ENCODE measurements at regions not wholly inside any gene's neighbourhood (a gene's known extent, or its start where the extent isn't known, plus 50 kb on each side); places are given as distances from the start of the nearest gene placed in this dataset.

GRCh38 chr5:120368923-120369715 is 95.0 kb upstream of the PRR16 start:
- no peak for TF ChIP-seq ZNF174 (tag by site-specific recombination; IDR thresholded peaks at IDR 0.05)
- no peak for TF ChIP-seq ZNF660 (tag by site-specific recombination; IDR thresholded peaks at IDR 0.05)
- no peak for TF ChIP-seq ZNF37A (tag by site-specific recombination; IDR thresholded peaks at IDR 0.05)
- TF ChIP-seq ZNF24 (tag by site-specific recombination; IDR thresholded peaks at IDR 0.05): no peak
- no peak for TF ChIP-seq OVOL3 (tag by site-specific recombination; IDR thresholded peaks at IDR 0.05)
- no peak for TF ChIP-seq ZNF366 (tag by site-specific recombination; conservative IDR thresholded peaks at IDR 0.05)
- TF ChIP-seq GLIS2 (tag by site-specific recombination; IDR thresholded peaks at IDR 0.05): no peak
- TF ChIP-seq ZNF670 (tag by site-specific recombination; IDR thresholded peaks at IDR 0.05; ENCODE audit: low read depth): no peak
- TF ChIP-seq ZBTB17 (tag by site-specific recombination; IDR thresholded peaks at IDR 0.05): no peak
- Histone ChIP-seq H3K4me1 (ENCODE audit: control insufficient read depth, insufficient read depth, low read length) (no peaks in the 10 kb centered on the region), H3K36me3 (ENCODE audit: control insufficient read depth in 2 of 2, insufficient read depth in 1 of 2, low read length in 2 of 2) (no peaks in the 10 kb centered on the region), H3K9me3 (ENCODE audit: control insufficient read depth, insufficient read depth, low read depth, low read length) (no peaks in the 10 kb centered on the region), H3K4me3 (ENCODE audit: low read depth, low read length) (no peak overlapping the region), H3K27ac (ENCODE audit: extremely low read depth, low read depth, low read length) (no peak overlapping the region)
- ChIA-PET CTCF (no interaction called here), POLR2A (no interaction called here)

- POLR2A ChIA-PET: no interaction called here
- Histone ChIP-seq H3K4me3 (ENCODE audit: low read depth, low read length) (no peak overlapping the region), H3K27ac (ENCODE audit: extremely low read depth, low read depth, low read length) (no peak overlapping the region), H3K36me3 (ENCODE audit: control insufficient read depth in 2 of 2, insufficient read depth in 1 of 2, low read length in 2 of 2) (no peaks in the 10 kb centered on the region), H3K9me3 (ENCODE audit: control insufficient read depth, insufficient read depth, low read depth, low read length) (no peaks in the 10 kb centered on the region), H3K4me1 (ENCODE audit: control insufficient read depth, insufficient read depth, low read length) (no peaks in the 10 kb centered on the region)
- TF ChIP-seq ZBTB7A (tag by site-specific recombination; IDR thresholded peaks at IDR 0.05; ENCODE audit: low read depth) (no peak), ZNF16 (tag by site-specific recombination; IDR thresholded peaks at IDR 0.05; ENCODE audit: low read depth) (no peak), ZNF544 (tag by site-specific recombination; IDR thresholded peaks at IDR 0.05) (no peak), YY1 (tag by site-specific recombination; IDR thresholded peaks at IDR 0.05) (no peak), EGR2 (tag by site-specific recombination; IDR thresholded peaks at IDR 0.05; ENCODE audit: low read depth) (no peak), ZNF132 (tag by site-specific recombination; IDR thresholded peaks at IDR 0.05; ENCODE audit: borderline replicate concordance) (no peak), ZBTB21 (tag by site-specific recombination; IDR thresholded peaks at IDR 0.05) (no peak), ZNF24 (tag by site-specific recombination; IDR thresholded peaks at IDR 0.05) (no peak), ZNF266 (tag by site-specific recombination; IDR thresholded peaks at IDR 0.05; ENCODE audit: low read depth) (no peak), ZNF114 (tag by site-specific recombination; IDR thresholded peaks at IDR 0.05) (no peak), MEIS1 (CRISPR knock-in tag; IDR thresholded peaks at IDR 0.05; ENCODE audit: borderline replicate concordance) (no peak), ZNF558 (tag by site-specific recombination; IDR thresholded peaks at IDR 0.05) (no peak), ZSCAN4 (tag by site-specific recombination; IDR thresholded peaks at IDR 0.05) (no peak), CTCF (tag by site-specific recombination; IDR thresholded peaks at IDR 0.05) (no peak), ZNF184 (tag by site-specific recombination; IDR thresholded peaks at IDR 0.05) (no peak), ZXDB (tag by site-specific recombination; IDR thresholded peaks at IDR 0.05) (no peak), ZNF335 (tag by site-specific recombination; conservative IDR thresholded peaks at IDR 0.05) (no peak), TCF7L2 (IDR thresholded peaks at IDR 0.05; ENCODE audit: borderline replicate concordance, low read depth, low read length) (no peak)
- CTCF ChIA-PET: no interaction called here
Measured at GRCh38 chr5:120372899-120373298, 91.2 kb upstream of the PRR16 start.

All from HEK293 (cell line).